A549 (cell line): ENCODE measurements at regions not wholly inside any gene's neighbourhood (a gene's known extent, or its start where the extent isn't known, plus 50 kb on each side); places are given as distances from the start of the nearest gene placed in this dataset.

Experiments used
- ATAC-seq, 2 experiments: fragments of 200-7000 bp in 1 of 2; fragments of >200 bp in 1 of 2; cut with Nextera tagmentation in 1 of 2; cut with Tn5 transposase in 1 of 2; 3 replicates each; pipeline versions ENCODE4 v1.8.0 to v1.9.1; 2018 to 2020; ENCODE audit warnings: mild to moderate bottlenecking in 1 of 2, moderate library complexity in 1 of 2
- CTCF ChIA-PET: fragments of 300-600 bp; sonication (Branson Sonifier 250); formaldehyde crosslinking; extraction: SDS; loops from one replicate; lab custom pipeline; 2021; ENCODE audit warnings: antibody characterized with exemption, inconsistent platforms; lab: Yijun Ruan, JAX
- POLR2A ChIA-PET: fragments of 350-600 bp; formaldehyde crosslinking; extraction: SDS; loops from one replicate; lab custom pipeline; 2021; ENCODE audit warnings: antibody characterized with exemption, inconsistent platforms; lab: Yijun Ruan, JAX
- DNase-seq, 2 experiments: peaks; one replicate each; pipeline versions ENCODE4 v3.0.0 to v3.0.0-alpha.2; 2011 to 2016; ENCODE audit warnings: low read depth in 1 of 2, low spot score in 1 of 2
- FAIRE-seq: peaks from 2 replicates; lab custom pipeline; 2011; peaks lifted over from hg19 to GRCh38; lab: Jason Lieb, UNC
- H3K27ac ChIP-seq, 2 experiments: fragments of >200 bp; sonication (Bioruptor Twin); formaldehyde crosslinking; 3 replicates each; pipeline ENCODE4 v1.5.1; 2016 to 2017
- H3K4me1 ChIP-seq: fragments of >200 bp; sonication (Bioruptor Twin); formaldehyde crosslinking; 3 replicates; pipeline ENCODE4 v1.6.1; 2016
- H3K4me2 ChIP-seq: fragments of >200 bp; sonication (Bioruptor Twin); formaldehyde crosslinking; 3 replicates; pipeline ENCODE4 v1.6.1; 2016
- H3K4me3 ChIP-seq: fragments of >200 bp; sonication (Bioruptor Twin); formaldehyde crosslinking; 3 replicates; pipeline ENCODE4 v1.5.1; 2016
- H3K9me3 ChIP-seq: fragments of >200 bp; sonication (Bioruptor Twin); formaldehyde crosslinking; 3 replicates; pipeline ENCODE4 v1.6.1; 2016
- CBX8 ChIP-seq: fragments of 200-600 bp; sonication (generic); IDR thresholded peaks from 2 replicates; pipeline ENCODE4 v1.6.1; 2016
- CHD4 ChIP-seq: fragments of 200-600 bp; sonication (generic); IDR thresholded peaks from 2 replicates; pipeline ENCODE4 v1.6.1; 2016; ENCODE audit warnings: antibody characterized with exemption, mild to moderate bottlenecking, borderline replicate concordance
- EHF ChIP-seq: fragments of 250-450 bp; sonication (Bioruptor Pico); IDR thresholded peaks from 2 replicates; pipeline ENCODE4 v1.5.0; 2020; ENCODE audit warnings: mild to moderate bottlenecking
- EP300 ChIP-seq, 2 experiments: fragments of >200 bp; sonication (Bioruptor Twin); formaldehyde crosslinking; IDR thresholded peaks; 2 replicates in 1 of 2; 3 replicates in 1 of 2; pipeline ENCODE4 v1.6.1; 2016 to 2017
- FOSB ChIP-seq: fragments of 250-450 bp; sonication (Bioruptor Pico); IDR thresholded peaks from 2 replicates; pipeline ENCODE4 v1.5.0; 2020; ENCODE audit warnings: mild to moderate bottlenecking, moderate library complexity
- FOXS1 ChIP-seq: fragments of 250-450 bp; sonication (Bioruptor Pico); IDR thresholded peaks from 2 replicates; pipeline ENCODE4 v1.5.0; 2020; ENCODE audit warnings: mild to moderate bottlenecking, moderate library complexity
- GATA3 ChIP-seq: IDR thresholded peaks from 2 replicates; pipeline ENCODE4 v1.6.1; 2012; ENCODE audit warnings: borderline replicate concordance
- HOXA7 ChIP-seq: fragments of 250-450 bp; sonication (Bioruptor Pico); IDR thresholded peaks from 2 replicates; pipeline ENCODE4 v1.5.0; 2020; ENCODE audit warnings: mild to moderate bottlenecking, moderate library complexity
- HOXB13 ChIP-seq: fragments of 250-450 bp; sonication (Bioruptor Pico); IDR thresholded peaks from 2 replicates; pipeline ENCODE4 v1.5.0; 2020; ENCODE audit warnings: low read depth, mild to moderate bottlenecking, moderate library complexity
- JUN ChIP-seq, 2 experiments: fragments of >200 bp; sonication (Bioruptor Twin); formaldehyde crosslinking; IDR thresholded peaks; 2 replicates in 1 of 2; 3 replicates in 1 of 2; pipeline ENCODE4 v1.6.1; 2016 to 2017
- KDM1A ChIP-seq: fragments of 200-600 bp; sonication (generic); IDR thresholded peaks from 2 replicates; pipeline ENCODE4 v1.6.1; 2016; ENCODE audit warnings: low read depth, mild to moderate bottlenecking
- MAX ChIP-seq: IDR thresholded peaks from 2 replicates; pipeline ENCODE4 v1.6.1; 2012
- MAZ ChIP-seq: fragments of 150-350 bp; IDR thresholded peaks from 2 replicates; pipeline ENCODE4 v1.6.1; 2014; ENCODE audit warnings: antibody characterized with exemption, low read depth, low read length, borderline replicate concordance
- NPAS2 ChIP-seq: fragments of 250-450 bp; sonication (Bioruptor Pico); IDR thresholded peaks from 2 replicates; pipeline ENCODE4 v1.8.0; 2022; ENCODE audit warnings: mild to moderate bottlenecking, moderate library complexity, borderline replicate concordance
- NR3C1 ChIP-seq: fragments of >200 bp; sonication (Bioruptor Twin); formaldehyde crosslinking; IDR thresholded peaks from 3 replicates; pipeline ENCODE4 v1.6.1; 2017
- PBX3 ChIP-seq: IDR thresholded peaks from 2 replicates; pipeline ENCODE4 v1.6.1; 2012
- REST ChIP-seq: fragments of 200-600 bp; sonication (generic); IDR thresholded peaks from 2 replicates; pipeline ENCODE4 v1.6.1; 2016; ENCODE audit warnings: antibody characterized with exemption, mild to moderate bottlenecking, moderate library complexity
- RFX5 ChIP-seq: fragments of 450-650 bp; IDR thresholded peaks from 2 replicates; pipeline ENCODE4 v1.7.1; 2014; ENCODE audit warnings: antibody characterized with exemption, mild to moderate bottlenecking, moderate library complexity
- RNF2 ChIP-seq: fragments of 200-600 bp; sonication (generic); IDR thresholded peaks from 2 replicates; pipeline ENCODE4 v1.6.1; 2016; ENCODE audit warnings: low read depth, mild to moderate bottlenecking, antibody characterized with exemption, moderate library complexity, borderline replicate concordance
- SMC3 ChIP-seq: fragments of >200 bp; sonication (Bioruptor Twin); formaldehyde crosslinking; IDR thresholded peaks from 3 replicates; pipeline ENCODE4 v1.6.1; 2018; ENCODE audit warnings: inconsistent platforms
- TFCP2L1 ChIP-seq: fragments of 250-450 bp; sonication (Bioruptor Pico); IDR thresholded peaks from 2 replicates; pipeline ENCODE4 v1.5.0; 2021; ENCODE audit warnings: mild to moderate bottlenecking
- TP53 ChIP-seq: fragments of 250-450 bp; sonication (Bioruptor Pico); IDR thresholded peaks from 2 replicates; pipeline ENCODE4 v1.5.0; 2021; ENCODE audit warnings: mild to moderate bottlenecking, moderate library complexity
- WGBS: methylation state at CpG from one replicate; pipeline ENCODE4 v1.1.6; 2017; ENCODE audit errors: missing lambda C conversion rate; 5-methylcytosine and 5-hydroxymethylcytosine counted together

GRCh38 chr13:76790980-76791819 lies 95.0 kb downstream of the KCTD12 start:
- Histone ChIP-seq H3K4me3 (no peak overlapping the region), H3K9me3 (no peaks in the 10 kb centered on the region), H3K4me2 (no peak overlapping the region), H3K27ac (no peak overlapping the region), H3K4me1 (no peaks in the 10 kb centered on the region)
- DNase-seq: no peak
- 59% methylated on average over 10 of the region's 10 CpGs for WGBS
- no peak for ATAC-seq
- CTCF ChIA-PET: no interaction called here
- no peak for FAIRE-seq
- POLR2A ChIA-PET: no interaction called here
- no peak for TF ChIP-seq FOSB (CRISPR knock-in tag)
- TF ChIP-seq HOXA7 (CRISPR knock-in tag): no peak
- TF ChIP-seq FOXS1 (CRISPR knock-in tag): no peak
- no peak for TF ChIP-seq RNF2
- no peak for TF ChIP-seq KDM1A
- no peak for TF ChIP-seq GATA3

GRCh38 chr13:76790526-76790925 lies 95.7 kb downstream of the KCTD12 start:
- TF ChIP-seq EP300 (IDR thresholded peaks at IDR 0.05) (no peak), JUN (IDR thresholded peaks at IDR 0.05) (no peak), CHD4 (no peak), TP53 (no peak), RFX5 (no peak), EHF (CRISPR knock-in tag) (no peak), REST (no peak), CBX8 (no peak), MAZ (no peak), PBX3 (no peak), TFCP2L1 (CRISPR knock-in tag) (no peak)
- 6% methylated on average over 1 of the region's 1 CpG for WGBS
- POLR2A ChIA-PET: no interaction called here
- no peaks in the 10 kb centered on the region for H3K4me1 ChIP-seq
- FAIRE-seq (no peak), DNase-seq (no peak), ATAC-seq (no peak)
- CTCF ChIA-PET: no interaction called here
- H3K9me3 ChIP-seq: no peaks in the 10 kb centered on the region
- no peak overlapping the region for H3K4me3 ChIP-seq
- no peak overlapping the region for H3K4me2 ChIP-seq
- no peak overlapping the region for H3K27ac ChIP-seq

GRCh38 chr13:76783798-76784197 lies 102.4 kb downstream of the KCTD12 start:
- H3K4me1 ChIP-seq: no peaks in the 10 kb centered on the region
- no peaks in the 10 kb centered on the region for H3K9me3 ChIP-seq
- ChIA-PET POLR2A (no interaction called here), CTCF (no interaction called here)
- FAIRE-seq (no peak), DNase-seq (no peak), ATAC-seq (no peak)
- H3K4me2 ChIP-seq: no peak overlapping the region
- 22% methylated on average over 3 of the region's 3 CpGs for WGBS
- H3K4me3 ChIP-seq: no peak overlapping the region
- TF ChIP-seq MAX (no peak), SMC3 (no peak), HOXB13 (CRISPR knock-in tag) (no peak), NPAS2 (CRISPR knock-in tag) (no peak), NR3C1 (no peak), HOXA7 (CRISPR knock-in tag) (no peak)
- H3K27ac ChIP-seq: no peak overlapping the region
